GM19397 (cell line): ENCODE measurements at regions not wholly inside any gene's neighbourhood (a gene's known extent, or its start where the extent isn't known, plus 50 kb on each side); places are given as distances from the start of the nearest gene placed in this dataset.
A peak's percentile ranks its signal among the peaks of the same experiment; 100 is the strongest.

Experiments used
- ATAC-seq: cut with Tn5 transposase; IDR thresholded peaks from one replicate; pipeline ENCODE4 v1.9.1; 2021; ENCODE audit warnings: mild to moderate bottlenecking, moderate library complexity; ENCODE audit not compliant: unreplicated experiment

DNA sequence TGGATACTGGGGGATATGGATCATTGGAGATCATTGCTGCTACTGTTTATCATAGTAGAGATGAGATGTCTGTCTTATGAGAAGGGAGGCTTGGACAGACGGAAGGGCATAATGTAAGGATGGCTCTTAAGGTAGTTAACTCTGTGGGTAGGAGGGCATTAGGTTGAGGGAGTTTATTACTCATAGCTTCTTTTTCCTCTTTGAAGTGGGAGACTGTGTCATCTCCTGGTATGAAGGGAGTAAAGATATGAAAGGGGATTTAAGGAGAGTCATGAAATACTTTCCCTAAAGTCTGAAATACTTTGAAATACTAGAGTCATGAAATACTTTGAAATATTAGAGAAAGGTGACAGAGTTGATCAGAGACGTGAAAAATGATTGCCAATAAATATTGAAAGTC is 255.5 kb upstream of the PITX2 start:
- ATAC-seq: no peak

DNA sequence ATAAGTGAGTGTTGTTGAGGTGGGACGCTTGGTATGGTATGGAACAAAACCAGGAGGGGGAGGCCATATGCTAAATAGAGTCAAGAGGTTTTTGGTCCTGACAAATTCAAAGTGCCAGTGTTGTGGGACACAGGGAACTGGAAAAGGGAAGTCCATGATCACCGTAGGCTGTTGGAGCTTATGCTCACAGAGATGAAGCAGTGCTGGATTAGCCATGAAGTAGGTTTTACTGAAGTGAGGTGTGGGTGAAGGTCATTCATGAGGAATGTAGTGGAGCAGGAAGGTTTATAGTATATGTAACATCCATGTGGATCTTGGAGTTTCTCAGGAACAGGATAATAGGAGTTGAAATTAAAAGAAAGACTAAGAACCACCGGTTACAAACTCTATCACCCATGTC is 256.1 kb upstream of the PITX2 start:
- no peak for ATAC-seq

DNA sequence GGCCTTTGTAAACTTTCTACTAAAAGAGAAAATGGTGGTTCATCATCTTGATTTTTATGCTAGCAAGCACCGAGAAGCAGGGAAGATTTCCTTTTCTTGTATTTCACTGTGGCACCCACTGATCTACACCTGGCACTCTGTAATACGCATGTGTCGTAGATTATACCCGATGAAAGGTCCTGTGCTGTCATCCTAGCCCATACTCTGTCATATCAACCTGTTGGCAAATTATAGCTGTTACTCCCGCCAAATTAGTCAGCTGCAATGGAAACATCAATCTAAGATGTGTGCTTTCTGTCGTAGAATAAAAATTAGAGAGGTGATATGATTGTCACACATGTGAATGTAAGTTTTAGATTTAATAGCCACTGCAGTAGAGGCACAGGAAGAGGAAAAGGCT is 263.4 kb upstream of the PITX2 start:
- ATAC-seq: no peak

DNA sequence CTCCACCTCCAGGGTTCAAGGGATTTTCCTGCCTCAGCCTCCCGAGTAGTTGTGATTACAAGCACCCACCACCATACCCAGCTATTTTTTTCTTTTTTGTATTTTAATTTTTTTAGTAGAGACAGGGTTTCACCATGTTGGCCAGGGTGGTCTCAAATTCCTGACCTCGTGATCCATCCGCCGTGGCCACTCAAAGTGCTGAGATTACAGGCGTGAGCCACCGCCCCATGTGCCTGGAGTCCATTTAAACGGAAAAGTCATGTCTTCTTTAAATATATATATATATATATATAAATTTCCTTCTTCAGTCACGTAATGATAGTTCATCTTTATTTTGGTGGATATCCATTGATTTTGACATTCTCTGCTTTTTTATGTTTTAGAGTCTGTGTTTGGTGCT is 264.0 kb upstream of the PITX2 start:
- no peak for ATAC-seq

DNA sequence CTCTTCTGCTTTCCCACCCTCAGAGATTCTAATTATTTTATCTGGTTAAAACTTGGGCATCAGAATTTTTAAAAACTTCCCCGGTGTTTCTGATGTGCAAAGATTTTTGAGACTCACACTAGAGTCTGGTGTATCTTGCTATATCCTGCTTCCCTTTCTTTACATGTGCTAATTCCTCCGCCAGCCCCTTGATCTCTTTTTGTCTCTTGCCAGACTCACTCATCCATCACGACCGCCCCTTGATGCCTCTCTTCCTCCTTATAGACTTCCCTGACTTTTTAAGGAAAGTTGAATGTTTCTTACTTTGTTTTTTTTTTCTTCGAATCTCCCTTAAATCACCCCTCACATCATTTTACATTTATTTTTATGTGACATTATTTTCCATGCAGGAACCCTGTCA is 274.9 kb upstream of the PITX2 start:
- no peak for ATAC-seq

DNA sequence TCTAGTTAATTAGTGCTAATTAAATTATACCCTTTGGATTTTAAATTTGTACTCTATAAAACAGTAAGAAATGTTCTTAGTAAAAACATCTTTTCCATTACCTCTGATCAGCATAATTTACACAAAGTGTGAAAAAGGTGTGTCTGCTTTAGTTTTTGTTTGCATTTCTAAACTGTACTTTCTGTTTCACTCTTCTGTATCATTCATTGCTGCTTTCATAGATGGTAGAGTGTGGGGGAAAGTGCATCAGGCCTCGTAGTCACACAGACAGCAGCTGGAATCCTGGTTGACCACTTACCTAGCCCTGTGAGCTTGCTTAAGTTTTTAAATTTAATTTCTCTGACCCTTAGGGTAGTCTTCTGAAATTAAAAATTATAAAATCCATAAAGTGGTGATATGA is 275.4 kb upstream of the PITX2 start:
- ATAC-seq: peak; percentile 78

DNA sequence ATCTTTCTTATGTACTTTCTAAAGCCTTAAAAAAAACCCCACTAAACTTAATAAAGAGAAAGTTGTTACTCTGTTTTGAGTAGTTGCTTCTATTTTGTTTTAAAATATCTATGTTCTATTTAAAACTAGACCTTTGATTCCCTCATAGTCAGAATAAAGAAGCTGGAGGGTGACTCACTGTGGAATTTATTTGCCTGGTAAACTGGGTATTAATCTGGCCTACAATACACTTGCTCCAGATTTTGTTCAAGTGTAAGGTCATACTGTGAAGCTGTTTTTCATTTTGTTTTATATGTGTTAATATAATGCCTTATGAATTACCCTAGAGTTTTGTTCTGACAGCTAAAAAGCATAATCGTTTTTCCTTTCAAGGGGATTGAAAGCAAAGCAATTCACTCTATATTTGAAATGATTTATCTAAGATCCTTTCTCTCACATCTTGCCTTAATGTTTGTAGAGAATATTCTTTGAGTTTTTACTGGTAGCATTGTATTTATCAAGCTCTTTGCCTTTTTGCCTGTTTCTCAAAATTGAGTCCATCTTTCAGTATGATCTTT is 277.4 kb upstream of the PITX2 start:
- ATAC-seq: no peak

DNA sequence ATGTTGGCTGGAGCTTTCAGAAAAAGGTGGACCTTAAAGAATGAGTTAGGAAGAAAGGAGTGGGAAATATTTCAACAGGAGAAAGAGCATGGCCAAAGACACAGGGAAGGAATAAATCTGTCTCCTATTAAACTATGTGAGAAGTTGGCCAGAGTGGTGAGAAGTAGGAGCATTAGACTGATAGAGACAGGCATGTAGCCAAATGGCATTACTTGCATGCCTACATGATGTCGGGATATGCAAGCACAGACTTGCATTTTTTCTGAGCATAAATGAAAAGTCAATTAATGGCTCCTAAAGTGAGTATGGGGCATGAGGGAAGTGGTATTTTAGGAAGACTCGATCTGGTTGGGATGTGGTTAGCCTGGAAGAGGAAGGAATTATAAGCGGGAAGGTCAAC is 279.6 kb upstream of the PITX2 start:
- ATAC-seq: no peak

DNA sequence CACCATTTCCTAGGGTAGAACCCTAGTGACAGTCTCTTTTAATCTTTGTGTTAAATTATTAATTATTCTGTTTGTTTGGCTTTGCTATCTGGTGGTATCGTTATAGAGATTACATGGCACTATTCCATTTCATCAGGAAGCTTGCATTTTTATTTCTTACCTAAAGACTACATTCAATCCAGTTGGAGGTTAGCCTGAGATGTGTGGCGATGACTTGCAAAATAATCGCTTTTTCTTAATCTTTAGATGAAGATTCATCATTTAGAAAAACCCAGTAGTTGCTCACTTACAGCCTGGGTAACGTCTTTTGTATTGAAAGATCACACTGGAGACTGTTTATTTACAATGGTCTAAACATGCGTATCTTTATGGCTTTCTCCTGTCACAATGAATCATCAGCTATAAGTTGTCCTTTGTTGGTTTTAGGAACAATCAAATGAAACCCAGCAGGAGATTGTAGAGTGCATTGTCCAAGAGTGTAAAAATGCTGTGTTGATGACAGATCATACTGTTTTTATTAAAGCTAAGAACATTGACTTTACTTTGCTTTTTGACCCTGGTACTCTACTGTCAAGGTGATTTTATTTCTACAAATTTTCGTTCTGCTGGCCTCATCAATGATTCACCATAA is 281.7 kb upstream of the PITX2 start:
- no peak for ATAC-seq

DNA sequence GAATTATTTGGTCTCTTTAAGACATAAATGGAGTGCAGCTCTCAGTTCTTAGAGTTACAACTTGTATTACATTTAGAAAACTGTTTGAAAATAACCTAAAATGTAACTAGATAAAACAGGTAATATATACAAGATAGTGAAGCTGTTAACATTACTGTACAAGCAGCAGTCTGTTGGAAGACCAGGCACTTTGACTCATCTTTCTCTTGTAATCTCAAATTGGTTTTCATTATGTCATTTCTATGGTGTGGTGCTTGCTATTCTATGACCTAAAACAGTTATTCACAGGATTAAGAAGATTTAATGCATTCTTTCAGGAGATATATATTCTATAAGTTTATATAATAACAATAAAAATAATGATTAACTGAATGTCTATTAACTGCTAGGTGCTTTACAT is 282.5 kb upstream of the PITX2 start:
- ATAC-seq: no peak

DNA sequence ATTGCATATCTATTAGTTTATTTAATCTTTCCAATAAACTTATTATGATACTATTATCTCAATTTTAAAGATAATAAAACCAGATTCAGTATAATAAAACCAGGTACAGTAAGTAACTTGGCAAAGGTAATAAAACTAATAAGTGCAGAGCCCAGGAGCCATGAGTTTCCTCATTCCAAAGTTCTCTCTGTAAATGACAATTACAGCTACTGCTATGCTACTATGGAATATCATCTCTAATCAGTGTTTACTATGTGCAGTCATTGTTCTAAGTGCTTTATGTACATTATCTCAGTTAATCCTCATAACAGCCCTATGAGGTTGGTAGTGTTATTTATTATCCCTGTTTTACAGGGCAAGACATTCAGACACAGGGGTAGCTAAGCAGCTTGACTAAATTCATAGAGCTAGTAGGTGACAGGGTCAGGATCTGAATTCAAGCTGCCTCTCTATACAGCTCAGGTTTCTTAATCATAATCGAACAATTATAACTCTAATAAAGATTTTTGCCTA is 285.0 kb upstream of the PITX2 start:
- no peak for ATAC-seq

DNA sequence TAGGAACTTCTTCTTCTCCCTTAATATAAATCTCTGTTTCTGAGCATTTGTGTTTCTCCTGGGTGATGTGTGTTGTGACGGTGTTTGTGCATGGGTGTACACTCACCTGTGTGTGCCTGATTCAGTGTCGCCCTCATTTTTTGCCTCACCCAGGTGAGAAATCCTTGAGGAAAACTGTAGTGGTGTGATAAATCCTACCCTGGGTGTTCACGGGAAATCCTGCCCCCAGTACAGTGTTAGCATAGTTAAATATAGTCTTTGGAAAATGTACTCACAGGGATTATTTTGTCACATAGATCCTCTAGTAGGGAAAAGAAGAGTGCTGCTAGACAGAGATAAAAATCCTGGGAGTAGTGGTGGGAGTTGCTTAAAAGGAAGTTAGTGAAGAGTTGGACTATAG is 291.9 kb upstream of the PITX2 start:
- ATAC-seq: no peak

DNA sequence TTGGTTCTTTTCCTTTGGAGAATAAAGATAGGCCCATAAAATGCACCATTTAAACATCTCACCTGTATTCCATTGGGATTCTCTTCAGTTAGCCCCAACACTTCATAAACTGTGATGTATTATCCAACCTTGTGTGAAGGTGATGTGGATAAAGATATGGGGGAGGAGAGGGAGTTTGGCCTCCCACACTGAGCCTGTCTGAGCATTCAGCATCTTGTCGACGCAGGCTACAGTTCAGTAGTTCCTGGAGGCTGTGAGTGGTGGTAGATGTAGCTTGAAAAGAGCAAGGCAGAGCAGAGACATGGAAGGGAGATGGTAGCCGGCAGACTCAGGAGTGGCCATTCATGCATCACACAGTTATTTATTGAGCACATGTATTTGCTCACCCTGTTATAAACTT is 292.4 kb upstream of the PITX2 start:
- ATAC-seq: no peak

DNA sequence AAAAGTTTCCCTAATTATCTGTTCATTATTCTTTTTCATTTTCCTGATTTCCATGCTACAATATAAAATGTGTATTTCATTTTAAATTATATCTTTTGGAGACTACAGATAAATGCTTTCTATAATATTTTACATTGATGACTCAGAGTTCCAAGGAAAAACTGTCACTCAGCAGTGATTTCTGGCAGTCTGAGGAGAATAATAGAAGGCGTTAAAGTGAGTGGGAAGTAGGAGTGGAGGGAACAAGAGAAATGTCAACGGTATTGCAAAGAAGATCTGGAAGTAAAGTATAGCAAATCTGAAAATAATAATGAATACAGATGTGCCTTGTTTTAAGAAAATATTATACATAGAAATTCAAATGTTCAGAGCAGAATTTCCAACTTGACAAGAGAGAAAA is 293.6 kb upstream of the PITX2 start:
- no peak for ATAC-seq

DNA sequence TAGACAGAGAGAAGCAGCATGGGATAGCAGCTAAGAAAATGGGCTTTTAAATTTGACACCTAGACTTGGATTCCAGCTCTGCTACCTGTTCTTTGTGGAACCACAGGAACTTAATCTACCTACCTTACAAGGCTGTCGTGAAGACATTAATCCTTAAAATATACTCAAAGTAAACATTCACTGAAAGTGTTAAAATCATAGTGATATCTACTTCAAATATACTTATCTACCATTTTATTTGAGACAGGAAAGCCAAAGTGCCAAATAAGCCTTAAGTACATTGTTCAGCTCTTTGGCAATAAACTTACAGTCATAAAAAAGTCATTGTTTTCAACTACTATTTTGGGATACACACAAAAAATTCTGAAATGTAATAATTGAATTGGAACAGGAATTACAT is 295.0 kb upstream of the PITX2 start:
- ATAC-seq: no peak

DNA sequence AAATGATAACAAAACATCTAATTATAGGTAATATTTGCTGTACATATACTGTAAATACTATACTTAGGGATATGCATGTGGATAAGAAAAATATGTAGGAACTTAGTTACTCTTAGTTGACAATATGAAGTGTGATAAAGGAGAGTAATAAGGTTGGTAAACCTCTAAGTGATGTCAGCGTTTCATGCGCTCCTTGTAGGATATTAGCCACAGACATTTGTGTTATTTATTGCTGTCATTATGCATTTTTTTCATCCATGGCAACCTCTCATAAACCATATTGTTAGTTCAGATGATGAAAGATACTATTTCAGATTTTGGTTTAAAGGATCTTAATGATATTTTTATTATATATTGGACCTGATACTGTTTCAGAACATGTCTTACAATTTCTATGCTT is 298.1 kb upstream of the PITX2 start:
- no peak for ATAC-seq

DNA sequence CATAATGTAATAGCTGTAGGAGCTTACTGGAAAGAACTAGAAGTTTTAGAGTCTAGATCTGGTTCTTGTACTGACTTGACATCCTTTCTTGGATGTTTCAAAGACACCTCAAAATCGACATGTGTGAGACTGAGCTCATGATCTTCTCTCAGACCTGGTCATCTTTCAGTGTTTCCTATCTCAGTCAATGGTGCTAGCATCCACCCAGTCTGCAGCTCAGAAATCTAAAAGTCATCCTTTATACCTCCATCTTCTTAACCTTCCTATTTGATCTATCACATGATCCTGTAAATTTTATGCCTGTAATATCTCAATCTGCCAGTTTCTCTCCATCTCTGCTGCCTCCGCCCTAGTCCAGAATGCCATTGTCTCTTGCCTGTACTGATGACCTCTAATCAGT is 301.9 kb upstream of the PITX2 start:
- no peak for ATAC-seq

DNA sequence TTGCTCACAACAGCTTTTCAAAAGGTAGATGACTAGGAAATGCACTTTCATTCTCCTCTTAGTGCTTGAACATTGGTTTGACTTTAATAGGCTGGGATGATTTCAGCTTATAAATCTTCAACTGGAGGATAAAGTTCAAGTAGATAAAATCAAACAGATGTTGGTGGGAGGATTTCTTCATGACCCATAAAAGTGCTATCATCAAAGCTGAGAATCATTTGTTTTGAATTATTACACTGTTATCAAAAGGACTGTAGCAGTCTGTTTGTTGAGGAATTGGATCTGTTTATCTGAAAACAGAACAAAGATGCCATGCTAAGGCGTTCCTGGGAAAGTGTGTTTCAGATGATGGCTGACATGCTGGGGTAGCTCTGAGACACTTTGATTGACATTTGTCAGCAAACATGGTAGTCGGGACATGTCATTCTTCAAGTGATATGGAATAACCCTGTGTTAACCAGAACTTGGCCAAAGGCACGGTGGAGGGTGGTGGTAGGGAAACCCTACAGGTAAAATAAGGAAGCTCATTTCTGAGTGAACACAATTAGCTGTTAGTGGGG is 304.0 kb upstream of the PITX2 start:
- ATAC-seq: no peak

DNA sequence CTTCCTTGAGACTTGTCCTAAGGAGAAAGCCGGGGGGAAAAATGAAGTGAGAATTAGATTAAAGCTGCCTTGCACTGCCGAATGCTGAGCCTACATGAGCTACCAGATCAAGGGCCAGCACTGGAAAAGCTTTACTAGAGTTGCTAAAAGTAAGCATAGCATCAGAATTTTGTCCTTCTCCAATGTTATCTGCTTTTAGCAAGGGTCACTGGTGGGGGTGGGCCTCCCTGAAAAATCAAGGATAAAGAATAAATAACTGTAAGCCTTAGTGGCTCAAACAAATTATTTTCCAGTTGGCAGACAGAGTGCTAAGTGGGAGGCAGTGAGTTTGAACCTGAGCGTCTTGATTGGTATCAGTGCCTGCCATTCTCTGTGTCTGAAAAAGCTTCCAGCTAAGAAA is 310.5 kb upstream of the PITX2 start:
- no peak for ATAC-seq

DNA sequence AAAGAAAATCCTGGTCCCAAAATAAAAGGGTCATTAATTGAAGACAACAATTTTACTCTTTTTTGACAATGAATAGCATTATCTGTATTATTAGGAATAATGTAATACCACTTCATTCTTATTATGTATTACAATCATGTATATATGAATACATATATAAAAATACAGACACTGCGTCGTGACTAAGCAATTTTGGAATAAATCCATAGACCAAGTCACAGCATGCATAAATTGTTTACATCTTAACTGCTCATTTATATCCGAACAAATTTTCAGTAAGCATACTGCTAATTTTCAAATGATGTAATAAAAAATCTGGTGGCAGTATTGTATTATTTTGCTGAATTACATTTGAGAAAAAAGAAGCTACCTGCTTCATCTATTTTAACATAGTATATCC is 321.6 kb upstream of the PITX2 start:
- ATAC-seq: no peak

DNA sequence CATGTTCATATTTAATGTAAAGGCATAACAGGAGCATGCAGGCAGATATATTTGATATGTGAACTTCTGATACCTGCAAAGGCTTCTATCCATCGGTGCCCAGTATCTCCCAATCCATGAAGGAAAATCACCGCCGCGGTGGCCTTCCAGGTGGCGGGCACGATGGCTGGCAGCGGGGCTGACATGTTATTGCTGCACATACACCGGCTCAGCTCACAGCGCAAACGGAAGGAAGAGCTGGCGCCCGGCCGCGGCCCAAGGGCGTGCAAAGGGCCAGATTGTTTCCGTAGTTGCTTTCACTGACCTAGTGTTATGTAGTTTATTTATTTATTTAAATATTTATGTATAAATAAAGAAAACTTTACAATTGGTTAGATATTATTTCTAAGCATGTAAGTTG is 322.7 kb upstream of the PITX2 start:
- ATAC-seq: no peak

DNA sequence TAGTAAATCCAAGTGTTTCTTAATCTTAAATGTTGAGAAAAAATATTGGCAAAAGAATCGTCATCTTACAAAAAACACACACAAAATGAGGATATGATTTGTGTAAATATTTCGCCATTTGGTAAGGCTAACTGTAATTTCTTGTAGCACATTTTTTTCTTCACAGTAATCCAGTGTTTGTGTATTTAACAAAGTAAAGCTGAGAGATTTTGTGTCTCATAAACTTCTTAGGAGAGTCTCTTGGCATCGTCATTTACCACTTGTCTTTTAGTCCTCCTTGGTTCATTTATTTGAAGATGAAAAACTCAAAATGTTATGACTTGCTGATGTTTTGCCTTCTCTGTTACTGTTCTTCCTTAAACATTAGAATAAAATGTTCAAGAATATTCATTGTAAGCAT is 326.7 kb upstream of the PITX2 start:
- no peak for ATAC-seq

DNA sequence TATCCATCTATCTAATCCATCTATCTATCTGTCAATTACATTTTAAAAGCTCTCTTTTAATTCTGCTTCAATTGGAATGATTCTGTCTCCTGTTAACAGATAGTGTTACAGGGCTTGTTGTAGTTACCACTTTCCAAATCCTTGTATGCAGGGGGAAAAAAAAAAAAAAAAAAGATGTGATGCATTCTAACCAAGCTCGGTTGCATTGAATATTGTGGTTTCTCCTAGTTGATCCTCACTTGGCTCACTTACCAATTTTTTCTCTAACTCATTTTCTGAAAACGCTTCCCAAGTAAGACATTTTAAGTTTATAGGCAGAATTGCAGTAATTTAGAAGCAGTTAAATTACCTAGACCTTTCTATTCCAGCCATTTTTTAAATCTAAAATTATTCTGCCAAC is 327.9 kb upstream of the PITX2 start:
- no peak for ATAC-seq
